ENCODE measurements at regions not wholly inside any gene's neighbourhood (a gene's known extent, or its start where the extent isn't known, plus 50 kb on each side); places are given as distances from the start of the nearest gene placed in this dataset.
"Not testable (repeated sequence)": the region's sequence is repeated elsewhere in the genome, so short reads cannot be mapped to it uniquely, and the experiment has no call there.

- no peak for DNase-seq
These were observed 416.8 kb upstream of the ASIC2 start for GRCh38 chr17:33709881-33710280.

GRCh38 chr17:33712120-33712519 is 419.0 kb upstream of the ASIC2 start:
- no peak for DNase-seq

DNA sequence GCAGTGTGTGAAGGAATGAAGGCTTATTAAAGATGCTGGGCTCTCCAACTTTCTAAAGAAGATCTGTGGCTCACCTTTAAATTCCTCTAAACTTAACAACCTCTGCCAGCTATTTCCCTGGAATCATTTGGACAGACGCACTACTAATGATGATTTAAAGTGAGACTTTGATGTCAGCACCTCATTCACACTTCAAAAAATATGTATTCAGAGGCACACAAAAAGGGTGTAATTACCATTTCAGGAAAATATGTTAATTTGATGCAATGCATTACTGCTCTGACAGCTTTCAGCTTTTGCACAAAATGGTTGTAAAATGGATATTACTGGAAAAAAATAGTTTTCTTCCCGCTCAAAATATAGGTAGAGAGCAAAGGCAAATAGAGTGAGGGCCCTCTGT is 423.9 kb upstream of the ASIC2 start:
- no peak for DNase-seq

- not testable (repeated sequence) for DNase-seq
These were observed 430.6 kb upstream of the ASIC2 start for GRCh38 chr17:33723736-33724135.

- DNase-seq = peak; percentile 5 to 8
These were observed 432.7 kb upstream of the ASIC2 start for GRCh38 chr17:33725675-33726271.

DNA sequence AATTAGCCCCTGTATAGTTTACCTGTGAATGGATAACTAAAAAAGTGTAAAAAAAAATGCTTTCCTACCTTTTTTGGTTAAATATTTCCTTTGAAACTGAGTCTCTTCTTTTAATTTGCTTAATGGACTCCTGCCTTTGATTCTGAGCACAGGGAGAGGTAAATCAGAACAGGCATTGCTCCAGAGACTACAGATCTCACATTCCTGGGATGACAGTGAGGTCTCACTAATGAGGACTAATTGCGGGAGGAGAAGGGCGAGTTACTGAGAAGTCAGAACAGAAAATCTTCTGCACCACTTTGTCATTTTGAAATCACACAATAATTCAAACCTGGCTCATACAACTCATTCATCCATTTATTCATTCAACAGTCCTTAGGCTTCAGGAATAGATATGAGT is 437.0 kb upstream of the ASIC2 start:
- no peak for DNase-seq

DNA sequence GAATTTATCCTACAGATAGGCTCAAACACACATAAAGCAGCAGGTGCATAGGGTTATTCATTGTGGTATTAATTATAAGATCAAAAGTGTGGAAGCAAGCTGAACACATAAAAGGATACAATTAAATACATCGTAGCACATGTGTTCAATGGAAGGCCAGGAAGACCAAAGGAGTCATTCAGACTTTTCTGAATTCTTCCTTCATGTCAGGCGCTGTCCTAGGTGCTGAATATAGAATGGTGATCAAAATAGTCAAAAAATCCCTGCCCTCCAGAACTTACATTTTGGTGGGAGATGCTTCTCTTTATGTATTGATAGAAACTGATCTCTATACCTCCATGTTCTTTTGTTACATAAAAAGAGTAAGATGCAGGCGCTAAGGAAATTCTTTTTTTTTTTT is 439.0 kb upstream of the ASIC2 start:
- DNase-seq = no peak

DNA sequence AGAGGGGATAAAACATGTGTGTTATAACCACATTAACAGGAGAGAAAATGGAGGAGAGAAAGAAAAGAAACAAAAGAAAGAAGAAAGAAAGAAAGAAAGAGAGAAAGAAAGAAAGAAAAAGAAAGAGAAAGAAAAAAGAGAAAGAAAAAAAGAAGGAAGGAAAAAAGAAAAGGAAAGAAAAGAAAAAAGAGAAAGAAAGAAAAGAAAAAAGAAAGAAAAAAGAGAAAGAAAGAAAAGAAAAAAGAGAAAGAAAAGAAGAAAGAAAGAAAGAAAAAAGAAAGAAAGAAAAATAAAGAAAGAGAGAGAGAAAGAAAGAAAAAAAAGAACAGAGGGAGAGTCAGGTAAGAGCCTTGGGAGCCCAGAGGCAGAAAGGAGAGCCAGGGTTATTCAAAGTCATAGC is 446.6 kb upstream of the ASIC2 start:
- no peak for DNase-seq

- no peak for DNase-seq
These were observed 452.1 kb upstream of the ASIC2 start for GRCh38 chr17:33745047-33745760.

DNA sequence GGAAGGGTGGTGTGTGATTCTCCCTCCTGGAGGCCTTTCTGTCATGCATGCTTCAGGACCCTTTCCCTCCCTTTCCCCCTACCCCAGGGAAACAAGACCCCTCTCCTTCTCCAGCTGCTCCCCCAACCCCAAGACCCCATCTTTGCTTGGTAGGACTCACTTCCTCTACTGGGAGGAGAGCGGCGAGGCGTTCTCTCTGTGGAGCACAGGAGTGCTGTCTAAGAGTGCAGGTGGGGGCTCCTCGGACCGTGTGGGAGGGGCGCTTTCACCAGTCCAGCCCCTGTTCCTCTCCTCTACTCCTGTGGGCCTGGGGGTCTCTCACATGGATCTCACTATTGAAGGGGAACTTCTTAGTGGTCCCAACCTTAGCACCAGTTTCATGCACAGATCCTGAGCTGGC is 456.1 kb upstream of the ASIC2 start:
- DNase-seq = no peak

- peak; percentile 67 to 69 for DNase-seq
These were observed 458.0 kb upstream of the ASIC2 start for GRCh38 chr17:33750943-33751701.

DNA sequence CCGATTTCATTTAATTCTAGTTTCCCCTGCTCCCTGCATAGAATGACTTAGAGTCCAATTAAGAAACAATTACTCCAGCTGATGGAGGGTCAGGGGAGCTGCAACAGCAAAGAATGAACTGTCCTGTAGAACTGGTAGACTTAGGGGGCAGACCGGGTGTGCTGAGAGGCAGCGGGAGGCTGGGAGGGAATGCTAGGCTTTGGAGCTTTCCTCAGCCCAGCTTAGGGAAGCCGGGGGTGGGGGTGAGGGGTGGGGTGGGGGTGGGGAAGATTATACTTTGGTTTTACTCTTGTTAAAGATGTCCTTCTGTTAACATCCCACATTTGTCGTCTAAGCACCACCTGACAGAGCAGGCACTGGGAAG is 458.6 kb upstream of the ASIC2 start:
- no peak for DNase-seq

- no peak for DNase-seq
These were observed 460.4 kb upstream of the ASIC2 start for GRCh38 chr17:33753452-33753851.

DNA sequence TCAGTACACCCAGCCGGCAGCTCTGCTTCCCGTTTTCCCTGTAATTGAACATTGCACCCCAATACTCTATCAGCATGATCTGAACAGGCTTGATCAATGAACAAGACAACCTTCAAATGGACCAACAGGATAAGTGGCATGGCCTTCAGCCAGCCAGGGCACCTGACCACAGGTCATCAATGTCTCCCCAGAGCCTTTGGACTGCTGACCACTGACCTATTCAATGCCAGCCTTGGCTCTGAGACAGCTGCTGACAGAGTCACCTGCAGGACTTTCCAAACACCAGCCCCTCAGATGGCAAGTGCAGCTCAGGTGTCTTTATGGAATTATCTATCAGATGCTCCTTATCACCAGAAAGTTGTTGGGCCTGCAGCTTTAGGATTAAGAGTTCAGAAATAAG is 462.9 kb upstream of the ASIC2 start:
- no peak for DNase-seq

DNA sequence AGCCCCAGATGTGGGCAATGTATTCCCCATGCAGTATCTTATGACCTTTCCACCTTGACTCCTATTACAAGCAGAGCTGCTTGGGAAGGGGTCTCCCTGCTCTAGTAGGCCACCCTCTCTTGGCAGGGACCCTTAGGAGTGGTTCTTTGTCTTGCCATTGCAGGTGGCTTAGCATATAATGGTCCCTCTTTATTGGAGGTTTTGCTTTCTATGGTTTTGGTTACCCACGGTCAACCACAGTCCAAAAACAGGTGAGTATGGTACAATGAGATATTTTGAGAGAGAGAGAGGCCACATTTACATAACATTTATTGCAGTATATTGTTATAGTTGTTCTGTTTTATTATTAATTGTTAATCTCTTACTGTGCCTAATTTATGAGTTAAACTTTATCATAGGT is 472.8 kb upstream of the ASIC2 start:
- DNase-seq = no peak

DNA sequence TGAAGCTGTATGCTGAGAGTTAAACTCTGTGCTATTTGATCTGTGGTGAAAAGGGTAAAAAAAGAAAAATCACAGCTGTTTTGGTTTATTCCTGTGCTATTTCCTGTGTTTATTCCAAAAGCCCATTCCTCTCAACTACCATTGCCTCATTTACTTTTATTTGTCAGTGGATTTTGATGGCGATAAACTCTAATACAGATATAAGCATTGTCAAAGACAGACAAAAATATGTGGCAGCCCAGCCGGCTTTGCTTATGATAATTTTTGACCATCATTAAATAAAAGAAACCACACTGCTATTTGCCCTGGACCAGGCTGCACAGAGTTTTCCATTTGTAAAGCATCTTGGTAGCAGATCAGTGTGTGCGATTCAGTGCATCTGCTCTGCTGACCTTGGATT is 473.6 kb upstream of the ASIC2 start:
- no peak for DNase-seq

DNA sequence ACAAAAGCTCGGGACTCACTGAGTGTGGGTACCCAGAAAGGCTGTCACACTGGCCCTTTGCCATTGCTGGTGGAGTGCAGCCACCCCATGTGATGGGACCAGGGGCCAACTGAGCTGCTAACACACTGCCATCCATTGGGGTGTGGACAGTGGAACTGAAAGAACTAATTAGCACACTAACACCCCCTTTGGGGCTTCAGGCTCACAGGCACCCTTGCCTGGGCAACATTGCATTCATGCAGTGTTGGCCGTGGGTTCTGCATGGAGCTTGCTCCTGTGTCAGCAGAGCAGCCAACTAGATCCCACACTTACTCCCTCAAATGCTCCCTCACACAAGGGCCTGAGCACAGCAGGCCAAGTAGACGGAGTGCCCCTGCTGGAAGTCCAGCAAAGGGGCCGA is 476.0 kb upstream of the ASIC2 start:
- DNase-seq = no peak

GRCh38 chr17:33776304-33776703 is 478.8 kb upstream of the CCL2 start:
- no peak for DNase-seq

- DNase-seq = no peak
These were observed 478.2 kb upstream of the CCL2 start for GRCh38 chr17:33776903-33777302.

GRCh38 chr17:33777674-33778073 is 477.4 kb upstream of the CCL2 start:
- no peak for DNase-seq

- DNase-seq = no peak
These were observed 476.4 kb upstream of the CCL2 start for GRCh38 chr17:33778505-33779233.

GRCh38 chr17:33779234-33779591 is 475.9 kb upstream of the CCL2 start:
- DNase-seq = peak; percentile 14 to 34

- no peak for DNase-seq
These were observed 469.8 kb upstream of the CCL2 start for GRCh38 chr17:33785281-33785680.

DNA sequence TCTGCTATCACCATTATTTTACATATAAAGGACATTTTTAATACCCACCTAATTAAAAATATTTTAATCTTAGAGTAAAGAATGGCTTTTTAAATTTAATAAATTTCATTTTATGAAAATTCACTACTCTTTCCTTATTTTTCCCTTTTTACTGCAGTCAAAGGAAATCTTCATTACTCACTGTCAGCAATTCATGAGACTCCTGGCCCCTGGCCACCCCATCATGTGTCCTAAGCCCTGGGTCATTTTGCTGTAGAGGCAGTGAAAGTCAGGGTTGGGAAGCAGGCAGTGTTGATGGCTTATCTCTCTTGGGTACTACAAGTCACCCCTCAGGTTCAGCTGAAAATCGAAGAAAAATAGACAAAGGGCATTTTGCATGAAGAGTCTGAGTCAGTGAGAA is 468.6 kb upstream of the CCL2 start:
- DNase-seq = no peak

All from stimulated activated CD4-positive, alpha-beta T cell treated with anti-CD3 and anti-CD28 coated beads, Interleukin-2, amount 100 ng/mL, for 48 hours (primary cell).